T-helper 17 cell (primary cell): ENCODE measurements at regions not wholly inside any gene's neighbourhood (a gene's known extent, or its start where the extent isn't known, plus 50 kb on each side); places are given as distances from the start of the nearest gene placed in this dataset.

Source experiments
- ATAC-seq: fragments of 150-1000 bp; cut with Tn5 transposase; 2 replicates; pipeline ENCODE4 v1.10.0; 2021; ENCODE audit warnings: mild to moderate bottlenecking, moderate library complexity
- DNase-seq, 3 donors: peaks; one replicate each; pipeline versions ENCODE4 v3.0.0 to v3.0.0-alpha.2; 2020 to 2021
- H3K9me3 ChIP-seq: one replicate; pipeline ENCODE4 v1.7.0; 2013; ENCODE audit warnings: low read length, mild to moderate bottlenecking; ENCODE audit not compliant: control insufficient read depth, poor library complexity, severe bottlenecking
- H3K27ac Mint-ChIP-seq: one replicate; pipeline ENCODE4 v1.8.0; 2022; ENCODE audit warnings: mild to moderate bottlenecking, moderate library complexity, mixed read lengths
- H3K27me3 Mint-ChIP-seq: one replicate; pipeline ENCODE4 v1.8.0; 2022; ENCODE audit warnings: mixed read lengths
- H3K36me3 Mint-ChIP-seq: one replicate; pipeline ENCODE4 v1.8.0; 2022; ENCODE audit warnings: low read depth, mixed read lengths
- H3K4me1 Mint-ChIP-seq: one replicate; pipeline ENCODE4 v1.8.0; 2022; ENCODE audit warnings: mild to moderate bottlenecking, mixed read lengths
- H3K4me3 Mint-ChIP-seq: one replicate; pipeline ENCODE4 v1.8.0; 2022; ENCODE audit warnings: mild to moderate bottlenecking, moderate library complexity, mixed read lengths

GRCh38 chr20:52524861-52525260 lies 333.3 kb upstream of the ZFP64 start:
- Mint-ChIP-seq H3K4me1 (no peaks in the 10 kb centered on the region), H3K36me3 (no peaks in the 10 kb centered on the region), H3K4me3 (no peak overlapping the region), H3K27ac (no peak overlapping the region), H3K27me3 (no peaks in the 10 kb centered on the region)
- no peak for ATAC-seq
- no peak for DNase-seq
- H3K9me3 ChIP-seq, result peaks cover 3% of the 10 kb centered on the region

- H3K4me3 Mint-ChIP-seq, result no peak overlapping the region
- H3K4me1 Mint-ChIP-seq, result no peaks in the 10 kb centered on the region
- no peak overlapping the region for H3K27ac Mint-ChIP-seq
- ATAC-seq, result no peak
- no peaks in the 10 kb centered on the region for H3K36me3 Mint-ChIP-seq
- H3K9me3 ChIP-seq, result peaks cover 3% of the 10 kb centered on the region
- DNase-seq, result no peak
- H3K27me3 Mint-ChIP-seq, result peaks cover 10% of the 10 kb centered on the region
These were observed 327.2 kb upstream of the ZFP64 start for GRCh38 chr20:52518735-52519134.

- H3K4me1 Mint-ChIP-seq, result no peaks in the 10 kb centered on the region
- DNase-seq (no peak), ATAC-seq (no peak)
- peaks cover 10% of the 10 kb centered on the region for H3K27me3 Mint-ChIP-seq
- H3K36me3 Mint-ChIP-seq, result no peaks in the 10 kb centered on the region
- no peak overlapping the region for H3K27ac Mint-ChIP-seq
- no peak overlapping the region for H3K4me3 Mint-ChIP-seq
- H3K9me3 ChIP-seq, result peaks cover under 1% of the 10 kb centered on the region
These were observed 324.3 kb upstream of the ZFP64 start for GRCh38 chr20:52515877-52516276.

- Mint-ChIP-seq H3K27me3 (peaks cover 5% of the 10 kb centered on the region), H3K4me1 (peaks cover 3% of the 10 kb centered on the region), H3K27ac (no peak overlapping the region), H3K36me3 (no peaks in the 10 kb centered on the region), H3K4me3 (no peak overlapping the region)
- ATAC-seq, result no peak
- no peak for DNase-seq
- H3K9me3 ChIP-seq, result peaks cover 2% of the 10 kb centered on the region
These were observed 308.6 kb upstream of the ZFP64 start for GRCh38 chr20:52500157-52500556.

GRCh38 chr20:52497731-52498130 lies 306.2 kb upstream of the ZFP64 start:
- Mint-ChIP-seq H3K27ac (no peak overlapping the region), H3K36me3 (no peaks in the 10 kb centered on the region), H3K4me1 (peaks cover 9% of the 10 kb centered on the region), H3K4me3 (no peak overlapping the region), H3K27me3 (peaks cover 13% of the 10 kb centered on the region)
- no peak for DNase-seq
- no peak for ATAC-seq
- no peaks in the 10 kb centered on the region for H3K9me3 ChIP-seq

- ATAC-seq, result no peak
- no peak for DNase-seq
- H3K9me3 ChIP-seq, result no peaks in the 10 kb centered on the region
- no peak overlapping the region for H3K27ac Mint-ChIP-seq
- peaks cover 13% of the 10 kb centered on the region for H3K27me3 Mint-ChIP-seq
- no peak overlapping the region for H3K4me3 Mint-ChIP-seq
- H3K36me3 Mint-ChIP-seq, result no peaks in the 10 kb centered on the region
- H3K4me1 Mint-ChIP-seq, result peaks cover 9% of the 10 kb centered on the region
These were observed 304.6 kb upstream of the ZFP64 start for GRCh38 chr20:52496191-52496590.

GRCh38 chr20:52494244-52494643 lies 302.7 kb upstream of the ZFP64 start:
- H3K4me3 Mint-ChIP-seq, result peak overlapping the region; percentile 41
- H3K4me1 Mint-ChIP-seq, result peaks cover 9% of the 10 kb centered on the region
- DNase-seq (no peak), ATAC-seq (peak; percentile 35)
- H3K27ac Mint-ChIP-seq, result peak overlapping the region; percentile 43
- peaks cover 13% of the 10 kb centered on the region for H3K27me3 Mint-ChIP-seq
- H3K9me3 ChIP-seq, result no peaks in the 10 kb centered on the region
- no peaks in the 10 kb centered on the region for H3K36me3 Mint-ChIP-seq

GRCh38 chr20:52493171-52493721 lies 301.7 kb upstream of the ZFP64 start:
- peak overlapping the region; percentile 50 for H3K4me3 Mint-ChIP-seq
- no peaks in the 10 kb centered on the region for H3K36me3 Mint-ChIP-seq
- DNase-seq (no peak), ATAC-seq (no peak)
- H3K27me3 Mint-ChIP-seq, result peaks cover 13% of the 10 kb centered on the region
- peaks cover 9% of the 10 kb centered on the region for H3K4me1 Mint-ChIP-seq
- no peak overlapping the region for H3K27ac Mint-ChIP-seq
- no peaks in the 10 kb centered on the region for H3K9me3 ChIP-seq

GRCh38 chr20:52490711-52491430 lies 299.3 kb upstream of the ZFP64 start:
- H3K4me3 Mint-ChIP-seq, result no peak overlapping the region

GRCh38 chr20:52484438-52484837 lies 292.9 kb upstream of the ZFP64 start:
- DNase-seq (no peak), ATAC-seq (no peak)
- H3K9me3 ChIP-seq, result no peaks in the 10 kb centered on the region
- H3K36me3 Mint-ChIP-seq, result no peaks in the 10 kb centered on the region
- H3K27ac Mint-ChIP-seq, result no peak overlapping the region
- H3K27me3 Mint-ChIP-seq, result no peaks in the 10 kb centered on the region
- H3K4me3 Mint-ChIP-seq, result no peak overlapping the region
- H3K4me1 Mint-ChIP-seq, result no peaks in the 10 kb centered on the region

More at GRCh38 chr20:52490711-52491430, 299.3 kb upstream of the ZFP64 start:
- Mint-ChIP-seq H3K27ac (no peak overlapping the region), H3K36me3 (no peaks in the 10 kb centered on the region), H3K27me3 (peaks cover 8% of the 10 kb centered on the region), H3K4me1 (peaks cover 6% of the 10 kb centered on the region)
- no peak for ATAC-seq
- DNase-seq, result no peak
- no peaks in the 10 kb centered on the region for H3K9me3 ChIP-seq

- no peaks in the 10 kb centered on the region for H3K27me3 Mint-ChIP-seq
- H3K9me3 ChIP-seq, result no peaks in the 10 kb centered on the region
- H3K4me1 Mint-ChIP-seq, result no peaks in the 10 kb centered on the region
- H3K36me3 Mint-ChIP-seq, result no peaks in the 10 kb centered on the region
- H3K27ac Mint-ChIP-seq, result no peak overlapping the region
- ATAC-seq, result no peak
- DNase-seq, result no peak
- H3K4me3 Mint-ChIP-seq, result no peak overlapping the region
These were observed 291.8 kb upstream of the ZFP64 start for GRCh38 chr20:52483382-52483781.

GRCh38 chr20:52482044-52482443 lies 290.5 kb upstream of the ZFP64 start:
- DNase-seq, result no peak
- Mint-ChIP-seq H3K4me1 (no peaks in the 10 kb centered on the region), H3K27ac (no peak overlapping the region), H3K4me3 (no peak overlapping the region), H3K36me3 (no peaks in the 10 kb centered on the region), H3K27me3 (no peaks in the 10 kb centered on the region)
- no peak for ATAC-seq
- no peaks in the 10 kb centered on the region for H3K9me3 ChIP-seq

- Mint-ChIP-seq H3K4me3 (no peak overlapping the region), H3K4me1 (no peaks in the 10 kb centered on the region), H3K27me3 (no peaks in the 10 kb centered on the region), H3K27ac (no peak overlapping the region), H3K36me3 (no peaks in the 10 kb centered on the region)
- DNase-seq (no peak), ATAC-seq (no peak)
- H3K9me3 ChIP-seq, result no peaks in the 10 kb centered on the region
These were observed 289.9 kb upstream of the ZFP64 start for GRCh38 chr20:52481443-52481842.
